Caco-2 (cell line): ENCODE measurements at regions not wholly inside any gene's neighbourhood (a gene's known extent, or its start where the extent isn't known, plus 50 kb on each side); places are given as distances from the start of the nearest gene placed in this dataset.

Experiments
- BruUV-seq: library from RNA; stranded (reverse); fragments of 400-500 nt; replicated peaks from 2 replicates; lab custom pipeline; 2021; lab: Mats Ljungman, UMichigan
- CTCF ChIA-PET: fragments of 300-600 bp; sonication (Branson Sonifier 250); formaldehyde crosslinking; loops from one replicate; lab custom pipeline; 2022; ENCODE audit warnings: antibody characterized with exemption; lab: Charles Lee
- POLR2A ChIA-PET: fragments of 300-600 bp; sonication (Branson Sonifier 250); formaldehyde crosslinking; loops from one replicate; lab custom pipeline; 2022; ENCODE audit warnings: antibody characterized with exemption; lab: Charles Lee
- DNase-seq, 2 experiments: peaks; one replicate each; pipeline versions ENCODE4 v3.0.0 to v3.0.0-alpha.2; 2020 to 2022
- H3K27me3 ChIP-seq: replicated peaks from 2 replicates; pipeline ENCODE4 v1.6.0; 2011; ENCODE audit warnings: low read length; ENCODE audit not compliant: control insufficient read depth, insufficient read depth
- H3K36me3 ChIP-seq: 2 replicates; pipeline ENCODE4 v1.5.1; 2011; ENCODE audit warnings: low read length; ENCODE audit not compliant: control insufficient read depth, insufficient read depth
- H3K4me1 ChIP-seq: fragments of 250-450 bp; sonication (Bioruptor Pico); 2 replicates; pipeline ENCODE4 v1.5.1; 2020; ENCODE audit warnings: mild to moderate bottlenecking
- H3K4me3 ChIP-seq: 2 replicates; pipeline ENCODE4 v1.5.1; 2011; ENCODE audit warnings: low read depth, mild to moderate bottlenecking, control low read depth, low read length
- H3K9me3 ChIP-seq: fragments of 250-450 bp; sonication (Bioruptor Pico); 2 replicates; pipeline ENCODE4 v1.5.1; 2020; ENCODE audit warnings: mild to moderate bottlenecking, moderate library complexity
- H3K27ac Mint-ChIP-seq: one replicate; pipeline ENCODE4 v1.8.0; 2022; ENCODE audit warnings: mixed read lengths; ENCODE audit not compliant: unreplicated experiment
- H3K27me3 Mint-ChIP-seq: one replicate; pipeline ENCODE4 v1.8.0; 2022; ENCODE audit warnings: mixed read lengths; ENCODE audit not compliant: insufficient read depth, unreplicated experiment
- H3K36me3 Mint-ChIP-seq: one replicate; pipeline ENCODE4 v1.8.0; 2022; ENCODE audit warnings: mild to moderate bottlenecking, mixed read lengths; ENCODE audit not compliant: insufficient read depth, unreplicated experiment
- H3K4me1 Mint-ChIP-seq: one replicate; pipeline ENCODE4 v1.8.0; 2022; ENCODE audit warnings: low read depth, mixed read lengths; ENCODE audit not compliant: unreplicated experiment
- H3K4me3 Mint-ChIP-seq: one replicate; pipeline ENCODE4 v1.8.0; 2022; ENCODE audit warnings: mild to moderate bottlenecking, moderate library complexity, mixed read lengths; ENCODE audit not compliant: unreplicated experiment
- H3K9me3 Mint-ChIP-seq: one replicate; pipeline ENCODE4 v1.8.0; 2022; ENCODE audit warnings: mixed read lengths; ENCODE audit not compliant: unreplicated experiment
- intact Hi-C: fragments of 100-400 bp; cut with micrococcal nuclease; formaldehyde crosslinking; loops from one replicate; pipeline ENCODE4 v1.10.0; 2022; ENCODE audit not compliant: unreplicated experiment
- TF ChIP-seq, protein P1 (sequence below), 2 experiments: fragments of 200-600 bp in 1 of 2; IDR thresholded peaks; 1 replicate in 1 of 2; 2 replicates in 1 of 2; pipeline versions ENCODE4 v1.5.1 to v1.8.0; 2011 to 2022; ENCODE audit warnings: antibody characterized with exemption in 1 of 2, control low read depth in 1 of 2, inconsistent platforms in 1 of 2, low read depth in 1 of 2, low read length in 1 of 2, mild to moderate bottlenecking in 1 of 2, moderate library complexity in 1 of 2; ENCODE audit not compliant: insufficient read depth in 1 of 2, severe bottlenecking in 1 of 2, unreplicated experiment in 1 of 2

DNA sequence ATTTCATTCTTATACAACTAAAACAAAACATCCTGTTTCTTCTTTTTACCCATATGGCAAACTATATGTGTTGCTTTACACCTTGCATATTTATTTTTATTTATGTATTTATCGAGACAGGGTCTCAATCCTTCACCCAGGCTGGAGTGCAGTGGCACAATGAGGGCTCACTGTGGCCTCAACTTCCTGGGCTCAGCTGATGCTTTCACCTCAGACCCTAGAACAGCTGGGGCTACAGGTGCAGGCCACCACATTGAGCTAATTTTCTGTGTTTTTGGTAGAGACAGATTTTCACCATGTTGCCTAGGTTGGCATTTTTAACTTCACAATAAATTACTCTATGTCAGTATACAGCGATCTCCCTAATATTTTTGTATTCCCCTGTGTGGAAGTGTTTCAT lies 522.0 kb downstream of the MBD2 start:
- H3K9me3 ChIP-seq: no peaks in the 10 kb centered on the region
- no peak overlapping the region for H3K27ac Mint-ChIP-seq
- H3K27me3 Mint-ChIP-seq: peaks cover 3% of the 10 kb centered on the region
- no peak overlapping the region for H3K4me3 Mint-ChIP-seq
- H3K36me3 Mint-ChIP-seq: no peaks in the 10 kb centered on the region
- no peaks in the 10 kb centered on the region for H3K4me1 Mint-ChIP-seq
- no peaks in the 10 kb centered on the region for H3K4me1 ChIP-seq
- H3K9me3 Mint-ChIP-seq: no peaks in the 10 kb centered on the region
- H3K36me3 ChIP-seq: no peaks in the 10 kb centered on the region
- POLR2A ChIA-PET: no interaction called here
- TF ChIP-seq, protein P1, sequence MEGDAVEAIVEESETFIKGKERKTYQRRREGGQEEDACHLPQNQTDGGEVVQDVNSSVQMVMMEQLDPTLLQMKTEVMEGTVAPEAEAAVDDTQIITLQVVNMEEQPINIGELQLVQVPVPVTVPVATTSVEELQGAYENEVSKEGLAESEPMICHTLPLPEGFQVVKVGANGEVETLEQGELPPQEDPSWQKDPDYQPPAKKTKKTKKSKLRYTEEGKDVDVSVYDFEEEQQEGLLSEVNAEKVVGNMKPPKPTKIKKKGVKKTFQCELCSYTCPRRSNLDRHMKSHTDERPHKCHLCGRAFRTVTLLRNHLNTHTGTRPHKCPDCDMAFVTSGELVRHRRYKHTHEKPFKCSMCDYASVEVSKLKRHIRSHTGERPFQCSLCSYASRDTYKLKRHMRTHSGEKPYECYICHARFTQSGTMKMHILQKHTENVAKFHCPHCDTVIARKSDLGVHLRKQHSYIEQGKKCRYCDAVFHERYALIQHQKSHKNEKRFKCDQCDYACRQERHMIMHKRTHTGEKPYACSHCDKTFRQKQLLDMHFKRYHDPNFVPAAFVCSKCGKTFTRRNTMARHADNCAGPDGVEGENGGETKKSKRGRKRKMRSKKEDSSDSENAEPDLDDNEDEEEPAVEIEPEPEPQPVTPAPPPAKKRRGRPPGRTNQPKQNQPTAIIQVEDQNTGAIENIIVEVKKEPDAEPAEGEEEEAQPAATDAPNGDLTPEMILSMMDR (IDR thresholded peaks at IDR 0.05; ENCODE audit: insufficient read depth in 1 of 2, low read depth in 1 of 2, low read length in 1 of 2, severe bottlenecking in 1 of 2, unreplicated experiment in 1 of 2): no peak
- H3K27me3 ChIP-seq: no peaks in the 10 kb centered on the region
- no peak for DNase-seq
- intact Hi-C loops: no loop called here
- H3K4me3 ChIP-seq: no peak overlapping the region
- no TSS peak for BruUV-seq
- CTCF ChIA-PET: no interaction called here

DNA sequence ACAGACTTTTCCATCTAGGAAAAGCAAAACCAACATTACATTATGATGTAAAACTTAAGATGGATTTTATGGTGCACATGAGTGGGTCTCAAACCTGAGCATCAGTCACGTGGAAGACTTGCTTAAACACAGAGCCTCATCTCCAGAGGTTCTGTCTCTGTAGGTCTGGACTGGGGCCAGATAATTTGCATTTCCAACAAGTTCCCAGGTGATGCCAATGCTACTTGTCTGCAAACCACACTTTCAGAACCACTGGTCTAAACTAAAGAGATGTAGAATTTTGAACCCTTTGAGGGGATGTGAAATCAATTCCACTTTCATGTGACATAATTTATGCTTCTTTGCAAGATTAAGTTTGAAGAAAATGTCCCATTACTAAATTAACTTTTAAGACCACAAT lies 522.8 kb downstream of the MBD2 start:
- POLR2A ChIA-PET: no interaction called here
- no peak overlapping the region for H3K4me3 Mint-ChIP-seq
- peaks cover 3% of the 10 kb centered on the region for H3K27me3 Mint-ChIP-seq
- intact Hi-C loops: no loop called here
- TF ChIP-seq, protein P1 (IDR thresholded peaks at IDR 0.05; ENCODE audit: insufficient read depth in 1 of 2, low read depth in 1 of 2, low read length in 1 of 2, severe bottlenecking in 1 of 2, unreplicated experiment in 1 of 2): no peak
- no peaks in the 10 kb centered on the region for H3K9me3 Mint-ChIP-seq
- CTCF ChIA-PET: no interaction called here
- Histone ChIP-seq H3K36me3 (no peaks in the 10 kb centered on the region), H3K27me3 (no peaks in the 10 kb centered on the region), H3K9me3 (no peaks in the 10 kb centered on the region), H3K4me1 (no peaks in the 10 kb centered on the region), H3K4me3 (no peak overlapping the region)
- H3K27ac Mint-ChIP-seq: no peak overlapping the region
- DNase-seq: no peak
- H3K4me1 Mint-ChIP-seq: no peaks in the 10 kb centered on the region
- no peaks in the 10 kb centered on the region for H3K36me3 Mint-ChIP-seq
- no TSS peak for BruUV-seq

DNA sequence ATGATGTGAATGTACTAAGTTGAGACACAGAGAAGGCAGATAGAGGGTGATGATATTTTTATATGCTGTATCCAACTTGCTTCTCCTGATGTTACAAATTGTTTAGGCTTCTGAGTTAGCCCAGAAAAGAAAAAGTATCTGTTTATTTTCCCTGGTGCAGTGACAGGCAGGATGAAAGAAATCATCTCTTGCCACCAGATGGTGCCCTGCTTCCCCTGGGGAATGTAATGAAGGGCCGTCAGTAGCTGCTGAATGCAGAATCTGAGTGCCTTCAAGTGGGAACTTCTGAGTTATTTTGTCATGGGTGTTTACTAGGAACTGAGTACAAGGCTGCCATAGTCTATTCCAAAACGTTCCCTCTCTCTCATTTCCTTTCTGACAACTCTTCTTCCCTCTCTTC lies 525.6 kb downstream of the MBD2 start:
- DNase-seq: peak in 1 of 2 experiments; percentile 18
- POLR2A ChIA-PET: no interaction called here

More for the DNA sequence above, 525.6 kb downstream of the MBD2 start:
- Mint-ChIP-seq H3K9me3 (no peaks in the 10 kb centered on the region), H3K4me3 (no peak overlapping the region), H3K27me3 (no peaks in the 10 kb centered on the region), H3K27ac (no peak overlapping the region), H3K4me1 (no peaks in the 10 kb centered on the region), H3K36me3 (no peaks in the 10 kb centered on the region)
- Histone ChIP-seq H3K27me3 (no peaks in the 10 kb centered on the region), H3K36me3 (no peaks in the 10 kb centered on the region), H3K9me3 (no peaks in the 10 kb centered on the region), H3K4me1 (no peaks in the 10 kb centered on the region), H3K4me3 (no peak overlapping the region)
- BruUV-seq: no TSS peak
- TF ChIP-seq, protein P1 (IDR thresholded peaks at IDR 0.05; ENCODE audit: insufficient read depth in 1 of 2, low read depth in 1 of 2, low read length in 1 of 2, severe bottlenecking in 1 of 2, unreplicated experiment in 1 of 2): peak; percentile 34 to 53
- CTCF ChIA-PET: interaction anchor here (0.8 to 1.2 kb wide), 3 partner anchors 12 to 429 kb away, joined by 3 to 8 read pairs (median 4); no protein-coding TSS in a partner anchor
- intact Hi-C loops: loop anchor here (1.0 to 5.0 kb wide), 3 partner anchors 165 to 420 kb away; no protein-coding TSS in a partner anchor
